Femur (tissue), 1 donor: ENCODE measurements at regions not wholly inside any gene's neighbourhood (a gene's known extent, or its start where the extent isn't known, plus 50 kb on each side); places are given as distances from the start of the nearest gene placed in this dataset.
"Not testable (repeated sequence)": the region's sequence is repeated elsewhere in the genome, so short reads cannot be mapped to it uniquely, and the experiment has no call there.

Experiments
- DNase-seq: peaks from one replicate; pipeline ENCODE4 v3.0.0-alpha.2; 2017

DNA sequence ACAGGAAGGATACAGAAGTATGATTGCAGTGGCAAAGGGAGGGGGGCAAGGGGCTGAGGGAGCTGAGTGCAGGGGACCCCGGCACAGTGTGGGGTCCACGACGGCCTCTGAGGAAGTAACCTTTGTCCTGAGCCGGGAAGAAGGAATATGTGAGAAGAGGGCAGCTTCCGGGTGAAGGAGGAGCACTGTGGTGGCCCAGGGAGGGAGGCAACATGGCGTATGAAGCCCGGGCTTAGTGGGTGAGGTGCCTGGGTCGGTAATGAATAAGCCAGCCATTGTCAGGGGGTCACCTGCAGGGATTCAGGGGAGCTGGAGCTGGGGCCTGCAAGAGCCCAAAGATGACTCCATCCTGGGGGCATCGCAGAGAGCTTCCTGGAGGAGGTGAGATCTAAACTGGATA, 200.4 kb downstream of the FOXD2 start:
- DNase-seq, result no peak

DNA sequence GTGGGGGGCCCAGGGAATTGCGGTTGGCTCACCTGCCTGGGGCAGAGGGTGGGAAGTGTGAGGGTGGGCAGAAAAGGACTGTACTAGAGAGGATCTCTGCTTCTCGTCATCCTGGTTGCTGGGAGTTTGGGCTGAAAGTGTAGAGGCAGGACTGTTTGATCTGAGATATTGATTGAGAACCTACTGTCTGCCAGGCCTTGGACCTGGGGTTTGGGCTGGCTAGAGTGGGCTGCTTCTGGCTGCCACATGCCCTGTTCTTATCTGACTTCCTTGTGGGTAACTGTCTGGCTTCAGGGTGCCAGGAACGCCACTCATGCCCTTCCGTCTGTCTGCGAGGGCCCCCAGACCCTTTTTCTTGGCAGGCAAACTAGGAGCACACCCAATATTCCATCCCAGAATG, 200.9 kb downstream of the FOXD2 start:
- DNase-seq, result no peak

- peak; percentile 83 for DNase-seq
Measured at GRCh38 chr1:47643306-47644211, 205.7 kb downstream of the FOXD2 start.

DNA sequence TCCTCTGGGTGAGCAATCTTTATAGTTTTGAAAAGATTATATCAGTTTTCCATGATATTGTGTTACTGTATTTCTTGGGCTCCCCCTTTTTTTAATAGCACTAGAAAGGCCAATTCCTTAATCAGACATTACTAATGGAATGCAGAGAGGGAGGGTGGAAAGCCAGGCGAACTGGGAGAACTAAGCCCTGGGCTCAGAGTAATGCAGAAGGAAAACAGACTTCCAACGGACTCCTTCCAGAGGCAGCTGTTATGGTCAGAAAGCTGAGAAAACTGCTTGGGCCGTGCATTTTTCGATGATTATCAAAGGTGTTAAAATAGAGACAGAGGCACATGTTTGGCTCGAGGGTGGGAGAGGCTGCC, 206.3 kb downstream of the FOXD2 start:
- peak; percentile 60 for DNase-seq

DNA sequence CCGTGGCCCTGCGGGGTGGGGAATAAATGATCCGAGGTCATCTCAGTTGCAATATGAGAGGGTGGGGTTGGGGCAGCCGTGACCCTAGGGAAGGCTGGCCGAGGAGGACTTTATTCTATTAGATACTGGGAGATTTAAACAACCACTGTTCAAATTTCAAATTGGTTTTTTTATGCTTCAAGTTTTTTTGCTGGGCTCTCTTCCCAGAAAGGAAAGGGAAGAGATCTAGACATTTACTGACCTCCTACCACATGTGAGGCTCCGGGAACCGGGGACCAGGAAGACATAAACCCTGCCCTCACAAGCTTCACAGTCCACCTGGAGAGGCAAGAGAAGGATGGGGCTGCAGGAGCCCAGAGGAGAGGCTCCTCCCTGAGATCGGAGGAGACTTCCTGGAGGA, 207.3 kb downstream of the FOXD2 start:
- no peak for DNase-seq

DNA sequence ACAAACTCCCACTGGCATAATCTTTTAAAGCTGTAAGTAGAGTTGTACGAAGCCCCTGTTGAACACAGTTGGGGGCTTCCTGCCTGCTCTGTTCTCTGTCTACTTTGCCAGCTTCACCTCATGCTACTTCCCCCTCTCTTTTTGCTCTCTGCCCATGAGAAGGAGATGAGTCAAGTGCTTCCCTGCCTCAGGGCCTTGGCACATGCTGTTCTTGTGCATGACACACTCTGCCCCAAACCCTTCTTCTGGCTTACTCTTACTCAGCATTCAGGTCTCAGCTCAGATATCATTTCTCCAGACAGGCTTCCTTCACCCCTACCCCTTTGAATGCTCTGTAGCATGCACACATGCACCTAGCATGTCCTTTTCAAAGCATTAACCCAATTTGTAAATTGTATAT, 208.8 kb downstream of the FOXD2 start:
- no peak for DNase-seq

DNA sequence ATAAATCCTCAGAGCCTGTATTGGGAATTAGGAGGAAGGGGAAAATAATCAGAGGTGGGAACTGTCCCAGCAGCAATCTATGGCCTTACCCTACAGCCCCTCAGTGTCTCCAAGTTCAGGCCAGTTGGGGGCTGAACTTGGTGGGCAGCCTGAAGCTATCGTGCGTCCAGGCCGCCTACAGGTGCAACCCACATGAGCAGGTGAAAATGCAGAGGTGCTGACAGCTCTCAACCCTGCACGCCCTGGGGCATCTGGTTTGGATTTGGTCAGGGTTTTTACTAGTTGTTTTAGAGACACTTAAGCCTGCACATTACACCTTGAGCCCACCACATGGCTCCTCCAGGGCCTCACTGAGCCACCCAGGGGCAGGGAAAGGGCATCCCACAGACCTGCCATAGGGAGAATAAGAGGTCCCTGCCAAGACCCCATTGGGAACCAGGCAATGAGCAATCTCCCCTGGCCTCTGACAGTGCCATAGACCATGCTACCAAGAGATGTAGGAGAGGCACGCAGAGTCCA, 209.5 kb downstream of the FOXD2 start:
- DNase-seq, result peak; percentile 9

DNA sequence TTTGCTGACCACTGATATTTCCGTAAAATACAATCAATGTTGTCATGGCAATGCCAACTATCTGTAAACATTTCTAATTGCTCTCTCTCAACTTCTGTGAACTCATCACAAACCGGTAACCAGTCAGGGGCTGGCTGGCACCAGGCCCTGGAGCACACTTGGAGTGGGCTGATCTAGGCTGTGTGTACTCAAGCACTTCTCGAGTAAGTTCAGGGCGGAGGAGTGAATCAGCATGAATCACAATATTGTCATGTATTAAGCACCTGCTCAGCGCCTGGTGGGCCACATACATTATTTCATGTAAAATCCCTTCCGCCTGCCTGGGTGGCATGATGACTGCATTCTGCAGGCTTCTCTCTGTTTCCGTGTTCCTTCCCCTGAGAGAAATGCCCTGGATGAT, 212.4 kb downstream of the FOXD2 start:
- peak; percentile 38 for DNase-seq

DNA sequence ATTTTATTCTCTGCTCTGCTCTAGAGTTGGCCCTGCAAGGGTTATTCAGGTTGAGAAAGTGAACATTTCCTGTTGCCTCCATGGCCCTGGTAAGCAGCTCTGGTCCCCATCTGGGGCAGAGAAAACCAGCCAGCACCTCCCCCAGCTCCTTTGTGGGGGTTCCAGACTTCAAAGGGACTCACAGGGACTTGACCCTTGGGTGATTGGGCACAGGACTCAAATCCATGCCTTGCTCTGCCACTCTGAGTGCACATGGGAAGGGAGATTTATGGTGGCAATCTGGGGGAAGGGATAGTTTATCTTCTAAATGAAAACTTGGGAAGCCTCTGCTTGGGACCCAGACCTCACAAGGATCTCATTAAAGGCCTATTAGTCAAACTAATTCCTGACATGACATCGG, 212.8 kb downstream of the FOXD2 start:
- DNase-seq, result no peak

- peak; percentile 15 for DNase-seq
Measured at GRCh38 chr1:47651311-47652089, 213.7 kb downstream of the FOXD2 start.

- DNase-seq, result peak; percentile 43
Measured at GRCh38 chr1:47655521-47656300, 217.9 kb downstream of the FOXD2 start.

- DNase-seq, result peak; percentile 86
Measured at GRCh38 chr1:47656719-47657685, 219.2 kb downstream of the FOXD2 start.

DNA sequence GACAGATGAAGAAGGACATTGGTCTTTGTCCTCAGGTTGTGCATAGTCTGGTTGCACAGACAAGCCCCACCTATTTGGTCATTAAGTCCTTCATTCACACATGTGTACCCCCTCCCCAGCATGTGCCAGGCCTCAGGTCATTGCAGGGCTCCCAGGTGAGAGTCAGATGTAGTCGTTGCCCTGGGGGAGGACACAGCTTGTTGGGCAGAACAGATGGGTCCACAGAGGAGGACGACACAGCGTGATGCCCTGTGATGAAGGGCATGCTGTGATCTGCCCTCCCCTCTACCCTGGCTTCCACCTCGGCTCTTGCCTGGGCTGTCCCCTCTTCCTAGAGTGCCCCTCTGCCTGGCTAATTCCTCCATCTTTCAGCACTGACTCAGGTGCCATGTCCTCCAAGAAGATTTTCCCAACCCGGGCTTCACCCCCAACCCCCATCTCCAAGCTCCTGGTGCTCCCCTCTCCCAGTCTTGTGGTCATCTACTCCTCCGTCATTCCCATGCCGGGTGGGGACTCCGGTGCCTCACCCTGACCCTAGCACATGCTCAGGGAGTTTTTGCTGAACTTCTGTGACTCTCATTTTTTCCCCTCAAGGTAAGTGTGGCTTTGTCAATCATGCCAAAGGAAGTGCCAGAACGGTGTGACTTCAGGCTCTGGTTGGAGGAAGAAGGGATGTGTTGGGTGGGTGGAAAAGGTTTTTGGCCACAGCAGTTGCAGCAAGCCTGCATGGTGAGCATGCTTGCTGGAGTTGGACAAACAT, 220.5 kb downstream of the FOXD2 start:
- DNase-seq, result peak; percentile 15

DNA sequence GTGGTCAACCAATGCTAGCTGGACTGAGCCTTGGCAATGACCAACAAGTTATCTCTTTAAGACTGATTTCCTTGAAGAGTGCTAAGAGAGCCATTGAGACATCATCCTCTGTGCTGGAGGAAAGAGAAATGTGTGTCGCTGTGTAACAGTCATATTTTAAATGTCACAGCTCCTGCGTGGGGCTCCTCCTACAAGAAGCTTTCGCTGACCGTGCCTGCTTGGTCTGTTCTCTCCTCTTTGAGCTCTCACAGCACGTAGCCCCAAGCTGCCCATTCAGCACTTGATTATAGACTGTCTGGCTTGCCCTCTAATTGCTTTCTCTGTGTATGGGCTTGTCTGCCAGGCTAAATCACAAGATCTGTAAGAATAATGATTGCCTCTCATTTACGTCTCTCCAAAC, 221.3 kb downstream of the FOXD2 start:
- DNase-seq, result peak; percentile 22

DNA sequence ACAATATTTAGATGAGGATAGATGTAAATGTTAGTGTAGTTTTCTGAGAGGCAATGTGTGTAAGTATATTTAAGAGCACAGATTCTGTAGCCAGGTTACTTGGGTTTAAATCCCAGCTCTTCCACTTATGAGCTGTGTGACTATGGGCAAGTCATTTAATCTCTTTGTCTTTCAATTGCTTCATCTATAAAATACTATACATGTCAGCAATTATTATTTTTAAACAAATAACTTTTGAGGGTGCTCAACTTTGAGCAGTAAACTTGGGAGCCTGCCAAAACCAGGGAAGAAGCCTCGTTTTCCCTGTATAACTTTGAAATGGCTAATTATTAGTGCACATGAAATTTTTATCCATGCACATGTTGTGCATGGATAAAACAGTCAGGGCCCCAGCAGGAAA, 222.8 kb downstream of the FOXD2 start:
- DNase-seq, result no peak

GRCh38 chr1:47661040-47661439, 223.2 kb downstream of the FOXD2 start:
- DNase-seq, result no peak

DNA sequence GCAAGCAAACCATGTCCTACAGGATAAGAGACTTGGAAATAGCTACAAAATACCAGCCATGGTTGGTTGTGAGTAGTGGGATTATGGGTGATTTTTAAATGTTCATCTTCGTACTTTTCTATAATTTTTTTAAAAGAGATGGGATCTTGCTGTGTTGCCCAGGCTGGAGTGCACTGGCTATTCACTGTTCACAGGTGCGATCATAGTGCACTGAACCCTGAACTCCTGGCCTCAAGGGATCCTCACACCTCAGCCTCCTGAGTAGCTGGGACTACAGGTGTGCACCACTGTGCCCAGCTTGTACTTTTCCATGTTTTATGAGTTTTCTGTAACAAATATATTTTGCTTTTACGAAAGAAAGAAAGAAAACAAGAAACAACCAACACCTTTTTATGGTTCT, 224.2 kb downstream of the FOXD2 start:
- no peak for DNase-seq

- DNase-seq, result no peak
Measured at GRCh38 chr1:47663286-47663685, 225.4 kb downstream of the FOXD2 start.

DNA sequence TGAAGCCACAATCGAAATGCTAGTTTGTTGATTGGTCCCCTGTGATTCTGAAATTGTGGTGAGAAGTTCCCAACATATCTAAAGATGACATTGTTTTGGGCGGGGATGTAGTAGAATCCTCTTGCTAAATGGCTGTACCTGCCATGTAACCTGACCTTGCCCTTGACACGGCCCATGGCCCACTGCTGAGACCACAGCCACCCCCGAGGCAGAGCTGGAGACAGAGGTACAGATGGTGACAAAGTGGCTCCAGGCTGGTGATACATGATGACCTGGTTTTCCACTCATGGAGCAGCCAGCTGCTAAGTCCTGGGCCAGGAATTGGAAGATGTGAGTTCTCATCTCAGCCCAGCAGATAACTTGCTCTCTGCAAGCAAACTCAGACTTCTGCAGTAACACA, 226.5 kb downstream of the FOXD2 start:
- DNase-seq, result no peak

GRCh38 chr1:47664896-47665295, 227.1 kb downstream of the FOXD2 start:
- not testable (repeated sequence) for DNase-seq

- DNase-seq, result no peak
Measured at GRCh38 chr1:47669081-47669585, 231.3 kb downstream of the FOXD2 start.
